Stimulated activated effector memory CD8-positive, alpha-beta T cell treated with anti-CD3 and anti-CD28 coated beads, Interleukin-12 subunit alpha, Interleukin-12 subunit beta, amount 100 ng/mL, for 72 hours (primary cell): ENCODE measurements at regions not wholly inside any gene's neighbourhood (a gene's known extent, or its start where the extent isn't known, plus 50 kb on each side); places are given as distances from the start of the nearest gene placed in this dataset.

Experiments
- ATAC-seq: fragments of 150-1000 bp; cut with Tn5 transposase; 2 replicates; pipeline ENCODE4 v1.10.0; 2021
- DNase-seq, 2 donors: peaks; one replicate each; pipeline ENCODE4 v3.0.0; 2021 to 2022; ENCODE audit warnings: low spot score in 2 of 2
- H3K27ac Mint-ChIP-seq: one replicate; pipeline ENCODE4 v1.8.0; 2022; ENCODE audit warnings: mild to moderate bottlenecking, mixed read lengths
- H3K36me3 Mint-ChIP-seq: one replicate; pipeline ENCODE4 v1.8.0; 2022; ENCODE audit warnings: mild to moderate bottlenecking, mixed read lengths
- H3K4me1 Mint-ChIP-seq: one replicate; pipeline ENCODE4 v1.8.0; 2022; ENCODE audit warnings: mixed read lengths
- H3K4me3 Mint-ChIP-seq: one replicate; pipeline ENCODE4 v1.8.0; 2022; ENCODE audit warnings: mild to moderate bottlenecking, mixed read lengths
- H3K9me3 Mint-ChIP-seq: one replicate; pipeline ENCODE4 v1.8.0; 2022; ENCODE audit warnings: mixed read lengths

DNA sequence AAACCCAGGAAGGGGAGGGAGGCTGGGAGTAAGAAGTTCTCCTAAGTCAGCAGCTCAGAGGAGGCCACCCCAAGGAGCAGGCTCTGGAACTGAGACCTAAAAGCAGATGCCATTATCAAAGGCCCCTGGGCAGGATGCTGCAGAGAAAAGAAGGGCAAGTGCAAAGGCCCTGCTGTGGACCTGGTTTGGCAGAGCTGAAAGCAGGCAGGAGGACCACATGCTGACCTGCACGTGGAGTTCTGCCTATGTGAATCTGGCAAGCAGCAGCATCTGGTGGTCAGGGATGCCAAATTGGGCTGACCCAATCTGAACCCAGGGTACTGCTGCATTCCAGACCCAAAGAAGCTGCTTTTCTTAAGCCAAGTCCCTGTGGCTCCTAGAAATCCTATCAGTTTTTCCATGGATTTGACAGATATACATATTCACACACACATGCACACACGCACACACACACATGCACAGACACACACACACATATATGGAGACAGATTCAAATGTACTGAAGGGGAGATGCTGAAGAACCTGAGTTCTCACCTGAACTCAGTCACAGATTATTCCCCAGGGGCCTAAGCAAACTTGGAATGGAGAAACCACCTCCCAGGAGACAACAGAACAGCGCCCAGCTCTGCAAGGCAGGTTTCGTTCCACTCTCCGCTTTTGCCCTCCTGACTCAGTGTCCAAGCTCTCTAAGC, 119.9 kb downstream of the FOXA2 start:
- H3K27ac Mint-ChIP-seq, result no peak overlapping the region
- H3K4me1 Mint-ChIP-seq, result no peaks in the 10 kb centered on the region
- no peak for ATAC-seq
- DNase-seq, result no peak
- H3K36me3 Mint-ChIP-seq, result no peaks in the 10 kb centered on the region
- H3K9me3 Mint-ChIP-seq, result peaks cover 4% of the 10 kb centered on the region
- no peak overlapping the region for H3K4me3 Mint-ChIP-seq

DNA sequence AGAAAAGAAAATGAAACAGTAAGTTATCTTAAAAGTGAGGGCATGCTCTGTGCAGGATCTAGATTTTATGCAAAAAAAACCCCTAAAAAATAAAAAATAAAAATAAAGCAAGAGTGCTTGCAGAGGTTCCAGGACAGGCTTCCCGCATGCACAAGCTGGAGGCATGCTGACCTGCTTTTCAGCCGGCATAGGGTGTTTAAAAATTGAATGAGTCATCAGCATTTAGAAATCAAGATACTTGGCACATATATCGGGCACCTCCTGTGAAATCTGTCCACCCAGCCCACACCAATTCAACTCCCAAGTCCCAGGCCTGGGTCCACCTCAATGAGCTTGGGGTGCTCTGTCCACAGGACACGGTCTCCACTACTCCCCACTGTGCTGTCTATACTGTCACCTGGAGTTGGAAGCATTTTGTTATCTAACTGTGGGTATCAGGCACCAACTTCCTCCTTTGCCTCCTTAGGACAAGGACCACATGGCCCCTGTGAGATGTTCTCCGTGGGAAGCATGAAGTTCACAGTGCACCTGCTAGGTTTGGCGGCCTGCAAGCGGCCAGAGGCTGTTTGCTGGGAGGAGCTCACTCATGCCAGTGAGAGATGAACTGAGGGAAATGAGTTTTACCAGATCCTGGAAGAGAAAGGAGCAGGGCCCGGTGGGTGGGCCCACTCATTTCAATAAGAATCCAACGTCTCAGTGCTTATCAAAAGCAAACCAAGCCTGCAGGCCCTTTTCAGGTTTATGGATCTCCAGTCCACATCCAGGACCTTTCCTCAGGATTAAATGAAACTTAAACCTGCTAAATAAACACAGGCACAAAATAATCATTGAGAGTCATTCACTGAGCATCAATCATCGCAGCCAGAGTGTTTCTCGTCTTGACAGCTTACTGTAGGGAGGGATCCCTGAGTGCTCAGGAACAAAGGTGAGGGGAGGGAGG, 121.1 kb downstream of the FOXA2 start:
- no peak for ATAC-seq
- Mint-ChIP-seq H3K4me3 (no peak overlapping the region), H3K4me1 (no peaks in the 10 kb centered on the region), H3K36me3 (no peaks in the 10 kb centered on the region), H3K9me3 (peaks cover 4% of the 10 kb centered on the region), H3K27ac (no peak overlapping the region)
- no peak for DNase-seq

DNA sequence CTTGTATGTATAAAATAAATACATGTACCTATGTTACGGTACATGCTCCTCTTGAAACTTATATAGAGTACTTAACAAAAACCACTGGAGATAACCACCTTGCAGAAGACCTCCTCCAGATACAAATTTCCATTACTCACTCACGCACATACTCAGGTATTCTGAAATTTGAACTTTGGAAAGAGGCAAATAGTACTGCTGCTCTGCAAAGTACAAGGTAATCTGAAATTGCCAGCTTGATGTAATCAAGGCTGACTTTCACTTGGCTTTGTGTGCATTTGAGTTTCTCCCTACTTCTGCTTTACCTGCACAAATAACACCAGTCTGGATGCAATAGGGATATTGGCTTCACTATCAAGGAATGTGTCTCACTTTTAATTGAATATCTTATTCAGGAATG, 123.6 kb downstream of the FOXA2 start:
- ATAC-seq, result no peak
- H3K9me3 Mint-ChIP-seq, result peaks cover 4% of the 10 kb centered on the region
- no peak overlapping the region for H3K4me3 Mint-ChIP-seq
- DNase-seq, result no peak
- H3K27ac Mint-ChIP-seq, result no peak overlapping the region
- no peaks in the 10 kb centered on the region for H3K4me1 Mint-ChIP-seq
- H3K36me3 Mint-ChIP-seq, result no peaks in the 10 kb centered on the region

DNA sequence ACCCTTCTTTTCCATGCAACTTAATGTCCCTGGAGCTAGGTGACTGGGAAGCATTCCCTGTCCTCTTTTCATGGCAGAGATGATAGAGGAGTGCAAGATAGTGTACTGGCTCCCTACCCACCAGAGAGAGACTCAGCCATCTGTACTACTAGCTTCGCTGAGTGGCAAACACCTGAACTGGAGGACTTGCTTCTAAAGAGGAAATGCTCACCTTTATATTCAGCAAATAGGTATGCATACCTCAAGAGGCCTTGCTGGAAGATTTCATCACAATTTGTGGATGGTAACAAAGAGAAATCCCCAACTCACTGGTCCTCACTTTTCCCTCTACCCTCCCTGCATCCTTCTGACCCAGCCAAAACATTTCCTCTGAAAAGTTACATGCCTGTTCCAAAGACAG, 124.1 kb downstream of the FOXA2 start:
- H3K4me1 Mint-ChIP-seq, result no peaks in the 10 kb centered on the region
- ATAC-seq (no peak), DNase-seq (no peak)
- H3K9me3 Mint-ChIP-seq, result peaks cover under 1% of the 10 kb centered on the region
- no peak overlapping the region for H3K4me3 Mint-ChIP-seq
- H3K36me3 Mint-ChIP-seq, result no peaks in the 10 kb centered on the region
- H3K27ac Mint-ChIP-seq, result no peak overlapping the region

DNA sequence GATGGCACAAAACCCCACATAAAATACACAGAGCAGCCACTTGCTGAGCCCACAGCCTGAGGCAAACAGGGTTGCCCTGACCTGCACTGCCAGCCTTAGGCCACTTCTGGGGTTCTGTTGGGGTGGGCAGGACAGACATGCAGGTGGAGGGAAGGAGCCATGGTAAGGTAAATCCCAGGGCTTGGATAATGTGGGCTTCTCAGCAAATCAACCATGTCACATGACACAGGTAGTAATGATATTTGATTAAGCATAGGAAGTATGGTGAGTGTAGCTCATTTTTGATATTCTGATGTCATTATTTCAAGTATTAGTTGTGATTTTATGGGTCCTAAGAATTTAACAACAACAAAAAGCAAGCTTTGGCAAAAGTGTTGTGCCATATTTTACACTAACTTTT, 124.6 kb downstream of the FOXA2 start:
- H3K4me1 Mint-ChIP-seq, result no peaks in the 10 kb centered on the region
- no peak for ATAC-seq
- no peak overlapping the region for H3K27ac Mint-ChIP-seq

DNA sequence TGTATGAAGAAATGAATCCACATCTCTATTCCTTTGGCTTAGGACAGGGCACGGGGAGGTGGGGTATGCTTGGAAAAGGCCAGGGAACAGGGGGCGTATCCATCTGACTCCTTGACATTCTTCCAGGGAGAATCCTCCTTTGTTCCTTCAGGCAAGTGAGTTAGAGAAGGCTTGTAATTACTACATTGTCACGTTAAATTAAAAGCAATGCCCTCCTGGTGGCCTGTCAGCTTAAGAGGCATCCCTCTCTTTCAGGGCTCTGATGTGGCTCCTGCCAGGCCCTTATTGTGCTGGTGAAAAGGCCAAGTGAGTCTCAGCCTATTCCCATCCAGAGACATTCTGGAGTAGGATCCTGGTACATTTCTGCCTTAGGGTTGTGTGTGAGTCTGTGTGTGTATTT, 128.3 kb downstream of the FOXA2 start:
- Mint-ChIP-seq H3K9me3 (no peaks in the 10 kb centered on the region), H3K4me1 (no peaks in the 10 kb centered on the region), H3K4me3 (no peak overlapping the region), H3K36me3 (no peaks in the 10 kb centered on the region), H3K27ac (no peak overlapping the region)
- DNase-seq (no peak), ATAC-seq (no peak)

More for the DNA sequence above, 124.6 kb downstream of the FOXA2 start:
- H3K9me3 Mint-ChIP-seq, result no peaks in the 10 kb centered on the region
- no peak for DNase-seq
- H3K36me3 Mint-ChIP-seq, result no peaks in the 10 kb centered on the region
- no peak overlapping the region for H3K4me3 Mint-ChIP-seq

DNA sequence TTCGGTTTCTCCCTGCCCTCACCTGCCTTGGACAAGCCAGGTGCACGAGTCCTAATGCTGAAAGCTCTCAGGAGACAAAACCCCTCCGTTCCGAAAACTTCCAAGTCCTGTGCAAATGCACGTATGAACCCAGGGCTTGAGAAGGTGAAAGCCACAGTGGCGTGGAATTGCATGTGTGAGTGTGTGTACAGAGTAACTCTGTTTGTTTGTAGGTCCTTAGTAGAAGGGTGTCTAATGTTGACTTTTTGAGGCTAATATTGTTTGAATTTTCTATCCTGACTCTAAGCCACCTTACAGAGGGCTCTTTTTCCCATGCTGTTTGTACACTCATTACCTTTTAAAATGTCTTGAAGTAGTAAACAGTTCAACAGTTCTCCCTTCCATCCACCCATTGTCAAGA, 129.1 kb downstream of the FOXA2 start:
- Mint-ChIP-seq H3K27ac (no peak overlapping the region), H3K4me3 (no peak overlapping the region), H3K9me3 (no peaks in the 10 kb centered on the region), H3K4me1 (no peaks in the 10 kb centered on the region), H3K36me3 (no peaks in the 10 kb centered on the region)
- ATAC-seq (no peak), DNase-seq (no peak)

DNA sequence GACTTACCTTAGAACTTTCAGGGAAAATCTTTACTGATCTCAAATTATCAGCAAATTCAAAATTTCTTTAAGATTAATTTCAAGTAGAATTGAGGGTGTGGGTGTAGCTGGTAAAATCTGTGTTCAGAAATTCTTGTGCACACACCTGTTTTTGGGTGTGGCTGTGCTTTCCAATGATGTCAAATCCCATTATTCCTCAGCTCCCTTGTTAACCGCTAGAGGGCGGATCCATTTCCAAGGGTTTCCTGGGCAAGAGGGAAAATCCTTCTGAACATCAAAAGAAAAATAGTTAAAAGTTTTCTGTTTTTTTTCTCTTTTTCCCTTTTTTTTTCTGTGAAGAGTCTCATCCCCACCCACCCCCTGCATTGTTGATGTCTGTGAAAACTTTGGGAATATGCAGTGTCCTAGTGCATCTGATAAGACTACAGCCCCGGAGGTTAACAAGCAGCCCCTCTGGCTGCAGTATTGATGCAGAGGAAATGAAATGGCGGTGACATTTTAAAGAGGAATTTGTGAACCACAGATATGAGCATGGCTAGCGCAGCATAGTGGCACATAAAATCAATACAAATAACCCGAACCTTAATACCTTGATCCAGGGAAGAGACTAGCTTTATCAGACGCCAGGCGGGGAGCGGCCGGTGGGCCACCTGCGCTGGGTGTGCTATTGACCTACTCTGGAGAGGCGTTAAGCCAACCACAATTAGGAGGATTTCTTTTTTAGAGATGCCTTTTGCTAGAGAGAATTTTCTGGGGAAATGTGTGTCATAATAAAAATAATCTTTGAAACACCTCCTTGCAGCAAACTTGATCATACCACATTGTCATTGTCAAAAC, 130.9 kb downstream of the FOXA2 start:
- Mint-ChIP-seq H3K36me3 (no peaks in the 10 kb centered on the region), H3K9me3 (peaks cover 4% of the 10 kb centered on the region), H3K4me3 (no peak overlapping the region), H3K27ac (no peak overlapping the region), H3K4me1 (no peaks in the 10 kb centered on the region)
- no peak for DNase-seq
- no peak for ATAC-seq

DNA sequence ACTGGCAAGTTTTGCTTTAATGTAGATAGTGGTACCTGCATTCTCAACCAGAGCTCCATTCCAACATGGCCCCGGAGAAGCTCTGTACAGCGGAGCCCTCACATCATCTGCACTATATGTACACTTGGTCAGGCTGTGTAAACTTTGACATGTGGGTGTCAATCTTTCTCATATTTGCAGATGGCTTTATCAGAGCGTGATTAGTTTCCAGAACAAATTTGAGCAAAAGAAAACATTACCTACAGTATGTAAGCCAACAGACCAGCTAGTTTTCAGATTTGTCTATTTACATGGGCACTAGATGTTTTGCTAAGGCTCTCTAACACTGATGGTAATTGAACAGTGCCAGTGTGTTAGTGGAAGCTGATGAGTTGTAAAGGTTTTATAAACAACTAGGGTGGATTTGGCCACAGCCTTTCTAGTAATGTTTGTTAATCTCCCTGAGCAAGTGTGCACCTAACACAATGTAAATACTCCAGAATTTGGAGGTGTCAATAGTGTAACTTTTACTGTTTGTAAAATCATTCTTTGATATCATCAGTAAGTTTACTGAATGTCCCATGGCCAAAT, 131.8 kb downstream of the FOXA2 start:
- Mint-ChIP-seq H3K9me3 (peaks cover 4% of the 10 kb centered on the region), H3K4me3 (no peak overlapping the region), H3K36me3 (no peaks in the 10 kb centered on the region), H3K27ac (no peak overlapping the region), H3K4me1 (no peaks in the 10 kb centered on the region)
- no peak for DNase-seq
- ATAC-seq, result no peak

DNA sequence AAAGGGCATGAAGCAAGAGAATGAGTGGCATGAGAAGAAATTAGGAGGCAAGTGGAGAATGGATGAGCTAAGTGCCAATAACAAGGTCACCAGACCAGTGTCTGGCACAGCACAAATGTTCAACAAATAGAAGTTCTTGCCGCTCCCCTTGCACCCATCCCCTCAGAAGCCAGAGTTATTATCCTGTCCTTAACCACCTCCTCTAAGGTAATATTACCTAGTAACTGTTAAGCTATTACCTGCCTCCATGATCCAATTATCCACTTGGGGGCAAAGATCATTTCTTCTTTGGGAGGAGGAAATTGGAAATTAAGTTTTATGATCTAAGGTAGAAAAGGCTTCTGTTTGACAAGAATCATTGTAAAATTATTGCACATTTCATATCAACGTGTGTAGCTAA, 133.8 kb downstream of the FOXA2 start:
- ATAC-seq (no peak), DNase-seq (no peak)
- Mint-ChIP-seq H3K4me3 (no peak overlapping the region), H3K4me1 (no peaks in the 10 kb centered on the region), H3K36me3 (no peaks in the 10 kb centered on the region), H3K9me3 (peaks cover 5% of the 10 kb centered on the region), H3K27ac (no peak overlapping the region)

DNA sequence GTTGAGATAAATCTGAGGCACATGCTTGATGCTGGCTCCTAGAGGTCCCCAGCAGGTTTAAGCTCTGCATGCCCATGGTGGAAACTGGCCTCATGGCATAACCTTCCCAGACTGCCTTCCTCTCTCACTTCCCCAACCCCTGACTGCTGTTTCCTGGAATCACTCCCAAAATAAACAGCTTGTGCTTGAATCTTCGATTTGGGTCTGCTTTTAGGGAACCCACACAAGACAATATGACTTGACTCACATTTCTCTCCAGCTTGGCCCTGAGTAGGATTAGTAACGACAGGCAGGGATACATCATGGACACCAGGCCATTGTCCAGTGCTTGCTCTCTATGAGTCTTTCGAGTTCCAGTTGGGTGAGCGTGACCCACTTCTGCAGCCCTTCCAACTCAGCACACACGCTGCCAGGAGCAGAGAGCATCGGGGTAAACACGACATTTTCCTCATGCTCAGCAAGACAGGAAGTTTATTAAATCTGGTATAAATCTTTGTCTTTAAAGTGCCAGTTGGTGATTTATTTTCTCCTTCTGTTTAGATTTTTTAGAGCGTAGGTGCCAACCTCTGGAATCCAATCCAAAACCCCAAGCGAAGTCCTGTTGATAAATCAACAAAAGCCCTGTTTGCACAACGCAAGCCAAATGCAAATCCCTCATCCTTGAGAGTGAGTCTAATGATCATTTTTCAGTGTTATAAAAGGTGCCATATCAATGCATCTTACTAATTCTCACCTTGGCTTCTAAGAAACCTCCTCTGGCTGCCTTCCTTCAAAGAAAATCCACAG, 135.0 kb downstream of the FOXA2 start:
- H3K9me3 Mint-ChIP-seq, result peaks cover 12% of the 10 kb centered on the region
- H3K27ac Mint-ChIP-seq, result no peak overlapping the region
- H3K36me3 Mint-ChIP-seq, result no peaks in the 10 kb centered on the region
- no peak for DNase-seq
- H3K4me1 Mint-ChIP-seq, result no peaks in the 10 kb centered on the region
- ATAC-seq, result no peak
- no peak overlapping the region for H3K4me3 Mint-ChIP-seq

DNA sequence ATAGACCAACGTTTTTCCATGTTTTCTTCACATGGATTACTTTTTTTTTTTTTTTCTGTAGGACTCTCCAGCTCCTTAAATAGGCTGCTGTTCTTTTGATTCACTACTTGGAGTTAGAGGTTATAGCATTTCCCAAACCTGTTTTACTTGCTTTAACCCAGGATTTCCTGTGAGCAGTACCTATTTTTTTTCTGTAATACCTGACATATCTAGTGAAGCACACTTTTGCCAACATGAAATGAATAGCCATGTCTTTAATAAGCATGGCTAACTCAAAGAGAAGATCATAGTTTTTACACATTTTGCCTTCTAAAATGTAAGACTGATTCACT, 137.0 kb downstream of the FOXA2 start:
- H3K9me3 Mint-ChIP-seq, result peaks cover 12% of the 10 kb centered on the region
- no peaks in the 10 kb centered on the region for H3K4me1 Mint-ChIP-seq
- no peaks in the 10 kb centered on the region for H3K36me3 Mint-ChIP-seq
- ATAC-seq (no peak), DNase-seq (no peak)
- no peak overlapping the region for H3K27ac Mint-ChIP-seq
- no peak overlapping the region for H3K4me3 Mint-ChIP-seq

DNA sequence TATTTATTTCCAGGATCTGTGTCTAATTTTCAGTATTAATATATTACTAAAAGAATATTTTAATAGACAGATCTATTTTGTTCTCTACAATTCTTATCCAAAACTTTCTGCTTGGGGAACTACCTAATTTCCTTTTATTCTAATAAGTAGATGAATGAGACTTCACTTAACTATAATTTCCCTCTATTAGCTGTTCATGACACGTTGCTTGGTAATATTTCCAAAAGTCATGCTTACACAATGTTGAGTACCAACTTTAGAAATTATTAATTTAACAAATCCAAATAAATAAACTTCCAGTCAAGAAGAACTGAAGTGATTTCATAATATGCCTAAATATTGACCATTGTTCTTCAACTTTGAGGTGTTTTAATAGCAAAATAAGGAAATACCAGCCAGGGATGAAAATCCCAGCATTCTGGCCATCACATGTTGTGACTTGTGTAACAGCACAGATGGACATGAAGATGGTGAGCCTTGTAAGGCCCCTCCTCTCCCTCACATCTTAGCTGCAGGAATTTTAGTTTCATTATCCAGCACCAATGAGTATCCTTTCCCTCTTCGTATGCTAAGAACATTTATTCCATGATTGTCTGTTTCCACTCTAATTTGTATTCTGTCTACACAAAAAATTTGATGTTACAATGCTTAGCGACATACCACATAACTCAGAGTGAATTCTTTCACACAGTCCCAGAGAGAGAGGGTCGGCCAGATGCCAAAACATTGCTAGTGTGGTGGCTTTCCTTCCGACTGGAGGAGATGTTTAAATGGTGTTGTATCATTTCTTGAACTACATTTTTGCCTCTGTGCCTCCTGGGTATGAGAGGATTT, 137.5 kb downstream of the FOXA2 start:
- Mint-ChIP-seq H3K27ac (no peak overlapping the region), H3K4me3 (no peak overlapping the region), H3K9me3 (peaks cover 12% of the 10 kb centered on the region), H3K4me1 (no peaks in the 10 kb centered on the region), H3K36me3 (no peaks in the 10 kb centered on the region)
- ATAC-seq, result no peak
- no peak for DNase-seq

DNA sequence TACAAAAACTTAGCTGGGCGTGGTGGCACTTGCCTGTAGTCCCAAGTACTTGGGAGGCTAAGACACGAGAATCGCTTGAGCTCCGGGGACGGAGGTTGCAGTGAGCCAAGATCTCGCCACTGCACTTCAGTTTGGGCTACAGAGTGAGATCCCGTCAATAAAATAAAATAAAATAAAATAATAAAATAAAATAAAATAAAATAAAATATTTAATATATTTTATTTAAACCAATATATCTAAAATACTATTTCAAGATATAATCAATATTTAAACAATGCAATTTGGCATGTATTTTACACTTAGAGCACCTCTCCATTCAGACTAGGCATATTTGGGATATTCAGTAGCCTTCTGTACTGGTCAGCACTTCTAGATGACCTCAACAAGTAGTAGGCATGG, 142.1 kb downstream of the FOXA2 start:
- Mint-ChIP-seq H3K9me3 (peaks cover 12% of the 10 kb centered on the region), H3K4me1 (no peaks in the 10 kb centered on the region)

More for the DNA sequence above, 142.1 kb downstream of the FOXA2 start:
- Mint-ChIP-seq H3K36me3 (no peaks in the 10 kb centered on the region), H3K4me3 (no peak overlapping the region), H3K27ac (no peak overlapping the region)
- no peak for ATAC-seq
- DNase-seq, result no peak
